ENCODE measurements at regions not wholly inside any gene's neighbourhood (a gene's known extent, or its start where the extent isn't known, plus 50 kb on each side); places are given as distances from the start of the nearest gene placed in this dataset.
"Not testable (repeated sequence)": the region's sequence is repeated elsewhere in the genome, so short reads cannot be mapped to it uniquely, and the experiment has no call there.

GRCh38 chr12:127496255-127496654 is 770.7 kb upstream of the TMEM132C start:
- Histone ChIP-seq H3K9me3 (ENCODE audit: control insufficient read depth, insufficient read depth, low read length) (peaks cover 14% of the 10 kb centered on the region), H3K27ac (ENCODE audit: low read depth, low read length) (no peak overlapping the region), H3K4me3 (ENCODE audit: low read depth, low read length) (no peak overlapping the region), H3K27me3 (ENCODE audit: control insufficient read depth, insufficient read depth, low read length) (no peaks in the 10 kb centered on the region)
- CTCF ChIA-PET, result no interaction called here
- POLR2A ChIA-PET, result no interaction called here
- TF ChIP-seq CTCF (IDR thresholded peaks at IDR 0.05; ENCODE audit: low read depth, low read length), result 0 out of 2 replicates have a peak, but pooled peaks have one; percentile 8
- no peak for DNase-seq (ENCODE audit: low read depth, low spot score)

- no peak for TF ChIP-seq CTCF (IDR thresholded peaks at IDR 0.05; ENCODE audit: low read depth, low read length)
- no peak for DNase-seq (ENCODE audit: low read depth, low spot score)
- H3K4me3 ChIP-seq (ENCODE audit: low read depth, low read length), result no peak overlapping the region
- CTCF ChIA-PET, result no interaction called here
- POLR2A ChIA-PET, result no interaction called here
- peaks cover 16% of the 10 kb centered on the region for H3K9me3 ChIP-seq (ENCODE audit: control insufficient read depth, insufficient read depth, low read length)
- H3K27me3 ChIP-seq (ENCODE audit: control insufficient read depth, insufficient read depth, low read length), result no peaks in the 10 kb centered on the region
- H3K27ac ChIP-seq (ENCODE audit: low read depth, low read length), result no peak overlapping the region
Measured at GRCh38 chr12:127500512-127501035, 766.4 kb upstream of the TMEM132C start.

GRCh38 chr12:127501916-127502315 is 765.1 kb upstream of the TMEM132C start:
- peaks cover 14% of the 10 kb centered on the region for H3K9me3 ChIP-seq (ENCODE audit: control insufficient read depth, insufficient read depth, low read length)

GRCh38 chr12:127503246-127503645 is 763.7 kb upstream of the TMEM132C start:
- DNase-seq (ENCODE audit: low read depth, low spot score), result no peak
- Histone ChIP-seq H3K4me3 (ENCODE audit: low read depth, low read length) (no peak overlapping the region), H3K27me3 (ENCODE audit: control insufficient read depth, insufficient read depth, low read length) (no peaks in the 10 kb centered on the region), H3K27ac (ENCODE audit: low read depth, low read length) (no peak overlapping the region), H3K9me3 (ENCODE audit: control insufficient read depth, insufficient read depth, low read length) (peaks cover 16% of the 10 kb centered on the region)
- no peak for TF ChIP-seq CTCF (IDR thresholded peaks at IDR 0.05; ENCODE audit: low read depth, low read length)
- CTCF ChIA-PET, result interaction anchor here (1.3 kb wide), 1 partner anchor 174 kb away, joined by 3 read pairs; no protein-coding TSS in a partner anchor
- POLR2A ChIA-PET, result no interaction called here

More at GRCh38 chr12:127501916-127502315, 765.1 kb upstream of the TMEM132C start:
- ChIA-PET CTCF (no interaction called here), POLR2A (no interaction called here)
- Histone ChIP-seq H3K27ac (ENCODE audit: low read depth, low read length) (no peak overlapping the region), H3K27me3 (ENCODE audit: control insufficient read depth, insufficient read depth, low read length) (no peaks in the 10 kb centered on the region), H3K4me3 (ENCODE audit: low read depth, low read length) (no peak overlapping the region)
- no peak for TF ChIP-seq CTCF (IDR thresholded peaks at IDR 0.05; ENCODE audit: low read depth, low read length)
- DNase-seq (ENCODE audit: low read depth, low spot score), result no peak

- H3K27ac ChIP-seq (ENCODE audit: low read depth, low read length); POLR2A ChIA-PET; DNase-seq (ENCODE audit: low read depth, low spot score); H3K4me3 ChIP-seq (ENCODE audit: low read depth, low read length); H3K27me3 ChIP-seq (ENCODE audit: control insufficient read depth, insufficient read depth, low read length): not testable (repeated sequence)
- CTCF ChIA-PET, result interaction anchor here (1.3 kb wide), 1 partner anchor 173 kb away, joined by 3 read pairs; no protein-coding TSS in a partner anchor
- peaks cover 13% of the 10 kb centered on the region for H3K9me3 ChIP-seq (ENCODE audit: control insufficient read depth, insufficient read depth, low read length)
Measured at GRCh38 chr12:127503996-127504395, 763.0 kb upstream of the TMEM132C start.
